Inflammatory macrophage (primary cell): ENCODE measurements at regions not wholly inside any gene's neighbourhood (a gene's known extent, or its start where the extent isn't known, plus 50 kb on each side); places are given as distances from the start of the nearest gene placed in this dataset.

ENCODE experiments used
- DNase-seq, 2 donors: peaks; one replicate each; pipeline ENCODE4 v3.0.0-alpha.2; 2020 to 2022

DNA sequence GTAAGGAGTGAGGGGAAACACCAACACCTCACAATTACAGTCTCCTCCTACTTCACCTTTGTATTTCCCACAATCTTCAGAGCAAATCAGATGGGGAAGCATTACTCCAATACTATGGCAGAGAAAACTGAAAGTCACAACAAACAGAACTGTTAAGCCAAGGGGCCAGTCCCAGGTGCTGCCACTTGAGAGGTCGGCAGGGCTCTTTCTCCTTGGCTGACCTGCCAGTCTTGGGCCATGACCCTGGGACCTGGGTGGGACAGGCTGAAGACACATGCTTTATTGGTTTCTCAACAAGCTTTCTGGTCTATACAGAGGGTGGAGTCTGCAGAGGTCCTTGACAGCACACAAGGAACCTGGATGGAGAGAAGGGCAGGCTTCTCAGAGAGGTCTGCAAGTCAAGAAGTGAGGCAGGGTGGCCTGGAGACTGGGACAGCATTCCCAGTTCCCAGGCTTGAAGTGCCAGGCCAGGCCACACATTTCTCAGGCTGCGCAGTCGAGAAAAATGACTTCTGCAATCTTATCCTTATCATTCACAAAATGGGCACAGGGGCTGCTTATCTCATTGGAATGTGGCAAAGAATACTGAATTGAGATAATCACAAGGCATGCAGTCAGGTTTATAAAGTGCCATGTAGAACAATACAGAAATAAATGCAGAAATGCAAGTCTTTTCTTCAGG lies 301.0 kb downstream of the CXCL12 start:
- DNase-seq: no peak

DNA sequence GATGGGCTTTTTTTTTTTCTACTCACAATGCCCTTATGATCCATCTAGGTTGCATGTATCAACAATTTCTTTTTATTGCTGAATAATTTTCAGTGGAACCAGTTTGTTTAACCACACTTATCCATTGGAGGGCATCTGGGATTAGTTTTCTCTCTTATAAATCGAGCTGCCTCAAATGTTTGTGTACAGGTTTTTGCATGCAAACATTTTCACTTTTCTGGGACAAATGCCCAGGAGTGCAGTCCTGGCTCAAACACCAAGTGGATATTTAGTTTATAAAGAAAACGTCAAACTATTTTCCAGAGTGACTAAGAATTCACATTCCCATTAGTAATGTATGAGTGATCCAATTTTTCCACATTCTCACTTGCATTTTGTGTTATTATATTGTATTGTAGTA lies 313.4 kb downstream of the CXCL12 start:
- DNase-seq: no peak

DNA sequence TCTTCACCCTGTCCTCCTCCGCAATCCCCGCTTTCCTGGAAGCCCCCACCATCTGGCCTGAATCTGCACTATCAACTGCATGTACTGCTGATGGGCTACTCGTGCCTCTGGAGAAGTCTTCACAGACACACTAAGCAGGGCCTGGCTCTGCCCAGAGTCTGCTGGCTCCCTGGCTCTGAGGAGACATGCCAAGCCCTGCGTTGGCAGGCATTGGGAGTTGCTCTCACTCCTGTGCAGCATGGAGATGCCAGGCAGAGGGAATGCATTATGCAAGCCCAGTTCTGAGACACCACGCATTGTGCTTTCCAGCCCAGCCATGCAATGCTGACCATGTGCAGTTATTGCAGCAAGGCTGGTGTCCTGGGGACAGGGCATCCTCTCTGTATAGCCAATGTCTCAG lies 314.6 kb downstream of the CXCL12 start:
- DNase-seq: no peak

DNA sequence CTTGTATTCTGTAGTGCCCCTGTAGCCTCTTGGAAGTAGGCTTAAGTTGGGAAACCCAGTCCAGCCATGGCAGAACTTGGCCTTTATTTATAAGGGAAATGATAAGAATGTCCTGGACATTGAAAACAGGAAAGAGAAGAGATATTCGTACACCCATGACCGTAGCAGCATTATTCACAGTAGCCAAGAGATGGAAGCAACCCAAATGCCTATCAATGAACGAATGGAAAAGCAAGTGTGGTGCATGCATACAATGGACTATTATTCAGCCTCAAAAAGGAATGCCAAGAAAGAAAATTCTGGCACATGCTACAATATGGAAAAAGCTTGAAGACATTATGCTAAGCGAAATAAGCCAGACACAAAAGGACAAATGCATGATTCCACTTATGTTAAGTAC lies 315.3 kb downstream of the CXCL12 start:
- no peak for DNase-seq

DNA sequence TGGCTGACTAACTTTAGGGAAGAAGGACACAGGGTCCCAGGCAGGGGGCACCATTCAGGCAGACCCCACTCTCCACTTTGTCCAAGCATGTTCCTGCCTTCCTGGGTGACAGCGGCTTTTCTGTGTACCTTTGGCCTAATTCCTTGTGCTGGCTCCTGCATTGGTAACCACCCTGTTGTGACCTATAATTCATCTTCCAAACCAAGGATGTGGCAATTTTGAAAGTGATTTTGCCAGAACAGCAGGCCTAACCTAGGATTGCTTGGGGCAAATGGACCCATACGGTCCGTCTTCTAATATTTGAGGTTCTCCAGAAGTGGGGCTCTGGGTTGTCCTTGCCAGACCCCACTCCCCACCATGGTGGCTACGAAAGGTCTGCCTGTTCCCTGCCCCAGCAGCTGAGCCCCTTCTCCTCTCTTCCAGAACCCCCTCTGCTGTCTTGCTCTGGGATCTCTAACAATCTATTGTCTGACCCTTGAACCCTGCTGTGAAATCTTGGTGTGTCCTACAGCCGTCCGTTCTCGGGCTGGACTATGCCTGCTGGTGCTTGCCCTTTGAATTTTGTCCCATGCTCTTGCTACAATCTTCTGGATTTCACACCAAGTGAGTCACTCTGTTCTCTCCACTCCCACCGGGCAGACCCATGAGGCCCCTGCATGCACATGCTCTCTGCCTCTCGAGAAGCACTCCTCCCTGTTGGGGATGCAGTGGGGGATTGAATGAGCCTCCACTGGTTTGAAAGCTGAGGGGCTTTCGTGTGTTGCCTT lies 316.0 kb downstream of the CXCL12 start:
- no peak for DNase-seq

DNA sequence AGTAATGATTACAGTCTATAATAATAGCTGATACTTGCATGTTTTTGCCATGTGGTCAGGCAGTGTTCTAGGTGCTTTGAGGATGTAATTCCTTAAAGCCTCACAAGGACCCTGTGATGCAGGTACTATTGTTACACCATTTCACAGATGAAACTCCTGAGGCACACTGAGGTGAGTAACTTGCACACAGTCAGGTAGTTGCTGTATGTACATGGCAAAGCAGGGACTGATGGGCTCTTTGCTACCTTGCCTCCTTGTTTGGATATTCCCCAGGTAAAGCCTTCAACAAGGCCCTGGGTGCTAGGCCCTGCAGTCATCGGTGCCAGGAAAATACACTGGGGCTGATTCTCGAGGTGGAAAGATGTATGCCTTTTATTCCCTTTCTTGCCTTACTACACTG lies 317.5 kb downstream of the CXCL12 start:
- DNase-seq: no peak

DNA sequence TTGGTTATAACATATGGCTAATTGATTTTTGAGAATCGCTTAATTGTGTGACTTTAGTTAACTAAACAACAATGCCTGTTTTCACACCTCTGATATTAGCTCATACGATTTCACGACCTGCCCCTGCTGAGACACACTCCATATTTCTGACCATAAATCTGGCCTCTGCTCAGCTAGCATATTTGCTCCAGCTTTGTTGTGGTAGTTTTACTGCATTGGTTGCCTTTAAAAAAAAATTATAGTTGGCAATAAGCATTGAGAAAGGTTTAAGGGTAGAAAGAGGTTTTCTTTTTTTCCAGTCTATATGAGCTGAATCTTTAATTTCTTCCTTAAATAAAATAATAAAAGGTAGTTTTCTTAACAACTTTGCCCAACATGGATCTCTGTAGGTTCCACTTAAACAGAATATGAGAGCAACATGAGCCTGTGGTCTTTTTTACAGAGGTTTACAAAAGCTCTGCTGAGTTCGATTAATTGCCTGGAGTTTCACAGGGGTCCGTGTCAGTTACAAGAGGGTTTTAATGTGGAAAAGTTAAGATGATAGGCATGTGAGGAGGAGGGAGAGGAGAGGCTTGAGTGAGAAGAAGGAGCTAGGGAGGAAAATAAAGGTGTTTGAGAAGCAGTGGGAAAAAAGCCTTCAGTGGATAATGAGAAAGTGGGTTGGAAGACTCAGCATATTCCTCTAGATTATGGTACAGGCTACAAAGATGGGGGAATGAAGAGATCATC lies 318.2 kb downstream of the CXCL12 start:
- DNase-seq: no peak

DNA sequence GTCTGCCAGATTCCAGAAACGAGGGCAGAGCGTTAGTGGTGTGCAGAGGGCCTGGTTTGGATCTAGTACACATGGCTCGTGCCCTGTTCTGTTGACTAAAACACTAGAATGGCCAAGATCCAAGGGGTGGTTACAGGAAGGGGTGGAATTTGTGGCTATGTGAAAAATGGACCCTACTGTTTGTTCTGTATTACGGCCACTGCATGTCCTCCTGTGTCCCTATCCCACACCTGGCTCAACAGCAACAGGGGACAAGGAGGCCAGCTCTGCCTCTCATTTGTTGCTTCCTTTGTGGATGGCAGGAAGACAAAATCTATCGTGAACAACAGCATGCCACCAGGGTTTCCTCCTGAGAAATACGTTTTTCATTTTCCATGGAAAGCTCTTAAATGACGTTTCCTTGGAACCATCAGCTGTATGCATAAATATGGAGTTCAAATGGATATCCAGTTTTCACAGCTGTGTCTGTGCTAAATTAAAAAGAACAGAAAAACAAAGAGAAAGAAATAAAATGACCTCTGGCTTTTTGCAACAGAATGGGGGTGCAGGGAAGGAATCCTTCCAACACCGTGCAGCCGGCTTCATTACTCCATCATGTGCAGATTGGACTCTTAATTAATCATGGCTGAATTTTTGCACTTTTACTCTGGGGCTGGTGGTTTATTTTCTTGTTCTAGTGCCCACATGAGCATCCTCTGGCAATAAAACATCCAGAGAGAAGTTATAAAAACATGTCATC lies 318.9 kb downstream of the CXCL12 start:
- no peak for DNase-seq

DNA sequence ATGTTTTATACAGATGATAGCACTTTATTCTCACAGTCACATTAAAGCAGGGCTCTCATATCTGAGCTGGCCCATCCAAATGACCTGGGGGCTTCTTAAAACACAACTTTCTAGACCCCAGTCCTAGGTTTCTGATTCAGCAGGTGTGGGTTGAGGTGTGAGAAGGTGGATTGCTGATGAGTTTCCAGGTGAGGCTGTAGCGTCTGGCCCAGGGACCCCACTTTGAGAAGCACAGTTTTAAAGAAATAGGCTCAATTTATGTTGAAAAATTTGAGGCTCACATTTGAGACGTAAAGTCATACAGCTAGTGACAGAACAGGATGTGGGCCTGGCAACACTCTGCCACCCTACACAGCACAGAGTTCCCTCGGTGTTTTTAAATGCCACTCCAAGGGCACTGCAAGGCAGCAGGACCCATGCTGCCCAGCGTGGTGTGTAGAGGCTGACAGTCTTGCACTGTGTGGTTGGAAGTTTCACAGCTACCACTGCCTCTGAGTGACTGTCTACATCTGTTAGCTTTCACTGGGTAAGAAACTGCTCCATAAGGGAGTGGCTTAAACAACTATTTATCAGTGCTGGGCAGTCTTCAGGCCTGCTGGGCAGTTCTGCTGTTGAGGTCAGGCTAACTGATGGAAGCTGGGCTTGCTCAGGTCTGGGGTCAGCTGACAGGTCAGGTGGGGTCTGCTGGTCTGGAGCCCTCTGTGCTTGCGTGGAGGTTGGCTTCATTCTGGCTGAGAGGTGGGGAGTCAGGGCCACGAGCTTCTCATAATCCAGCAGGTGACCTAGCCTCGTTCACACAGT lies 319.7 kb downstream of the CXCL12 start:
- no peak for DNase-seq

DNA sequence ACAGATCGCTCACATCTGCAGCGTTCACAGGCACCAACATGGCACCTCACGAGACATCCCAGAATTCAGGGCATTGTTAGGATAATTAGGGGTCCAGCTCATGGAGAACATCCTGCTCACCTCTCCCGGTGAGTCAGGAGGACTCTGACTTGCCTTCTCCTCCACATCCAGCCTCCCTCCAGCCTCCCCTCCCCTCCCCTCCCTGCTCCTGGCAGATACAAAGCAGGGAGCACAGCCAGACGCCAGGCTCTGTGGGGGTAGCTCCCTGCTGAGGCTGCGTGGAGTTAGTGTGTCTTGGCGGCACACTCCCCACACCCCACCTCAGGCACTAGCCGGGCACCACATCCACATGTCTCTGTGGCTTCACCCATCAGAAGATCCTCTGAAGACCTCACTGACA lies 320.6 kb downstream of the CXCL12 start:
- no peak for DNase-seq

DNA sequence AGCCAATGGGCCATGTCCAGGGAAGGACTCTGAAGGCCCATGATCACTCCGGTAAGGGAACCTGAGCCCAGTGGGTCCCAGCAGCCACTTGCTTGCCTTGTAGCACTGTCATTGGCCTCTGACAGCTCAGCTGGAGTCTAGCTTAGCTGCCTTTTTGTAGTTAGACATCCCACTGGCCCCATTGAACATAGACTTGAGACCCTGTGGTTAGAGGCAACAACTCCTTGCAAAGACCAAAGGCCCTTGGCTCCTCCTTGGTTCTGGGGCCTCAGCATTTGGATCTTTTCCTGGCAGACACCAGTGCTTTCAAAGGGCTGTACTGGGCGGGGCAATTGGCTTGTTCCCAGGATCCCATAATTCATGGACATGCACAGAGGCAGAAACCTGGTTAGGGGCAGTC lies 321.2 kb downstream of the CXCL12 start:
- no peak for DNase-seq

DNA sequence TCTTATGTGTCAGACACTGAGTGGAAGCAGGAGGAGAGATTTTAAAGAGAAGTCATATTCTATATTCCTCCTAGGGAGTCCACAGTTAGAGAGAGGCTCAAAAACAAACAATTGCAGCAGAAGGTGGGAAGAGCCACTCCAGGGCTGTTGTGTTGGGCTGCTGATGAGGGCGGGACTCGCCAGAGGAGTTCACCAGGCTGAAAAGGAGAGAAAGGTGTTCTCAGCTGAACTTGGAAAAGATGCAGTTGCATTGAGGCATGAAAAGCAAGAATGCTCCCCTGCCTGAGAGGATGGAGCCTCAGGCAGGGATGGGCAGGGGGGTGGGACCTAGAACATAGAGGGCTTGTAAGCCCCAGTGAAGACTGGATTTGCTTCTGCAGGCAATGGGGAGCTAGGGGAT lies 324.2 kb downstream of the CXCL12 start:
- DNase-seq: no peak

DNA sequence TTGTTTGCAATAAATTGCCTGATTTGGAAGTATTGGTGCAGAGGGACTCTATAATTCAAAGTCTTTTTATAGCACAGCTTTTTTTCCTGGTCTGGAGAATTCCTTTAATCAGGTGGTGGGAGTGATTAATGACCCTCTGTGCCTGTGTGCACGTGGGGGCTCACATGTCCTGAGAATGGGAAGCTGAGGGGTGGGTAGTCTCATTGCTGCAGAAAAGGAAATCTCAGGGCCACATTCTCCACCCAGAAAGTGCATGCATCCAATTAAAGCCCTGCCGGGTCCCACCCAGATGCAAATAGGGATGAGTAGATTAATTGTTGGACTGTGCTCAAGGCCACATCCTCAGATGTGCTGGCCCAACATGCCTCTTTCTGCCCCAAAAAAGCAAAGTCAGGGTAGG lies 324.7 kb downstream of the CXCL12 start:
- no peak for DNase-seq

DNA sequence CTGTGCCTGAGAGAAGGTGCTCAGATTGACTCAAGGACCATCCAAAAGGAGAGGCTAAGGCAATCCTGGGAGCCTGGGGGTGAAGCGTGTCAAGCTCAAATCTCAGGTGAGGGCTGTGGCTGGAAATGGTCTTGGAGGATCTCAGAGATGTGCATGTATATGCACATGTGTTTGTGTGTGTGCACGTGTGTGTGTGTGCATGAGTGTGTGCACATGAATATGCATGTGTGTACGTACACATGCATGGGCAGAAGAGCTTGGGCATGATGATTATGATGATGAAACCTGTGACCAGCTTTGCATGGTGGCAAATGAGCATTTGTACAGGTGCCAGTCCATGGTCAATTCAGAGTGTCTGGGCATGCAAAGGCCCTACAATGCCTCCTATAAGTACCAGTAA lies 326.6 kb downstream of the CXCL12 start:
- DNase-seq: no peak

DNA sequence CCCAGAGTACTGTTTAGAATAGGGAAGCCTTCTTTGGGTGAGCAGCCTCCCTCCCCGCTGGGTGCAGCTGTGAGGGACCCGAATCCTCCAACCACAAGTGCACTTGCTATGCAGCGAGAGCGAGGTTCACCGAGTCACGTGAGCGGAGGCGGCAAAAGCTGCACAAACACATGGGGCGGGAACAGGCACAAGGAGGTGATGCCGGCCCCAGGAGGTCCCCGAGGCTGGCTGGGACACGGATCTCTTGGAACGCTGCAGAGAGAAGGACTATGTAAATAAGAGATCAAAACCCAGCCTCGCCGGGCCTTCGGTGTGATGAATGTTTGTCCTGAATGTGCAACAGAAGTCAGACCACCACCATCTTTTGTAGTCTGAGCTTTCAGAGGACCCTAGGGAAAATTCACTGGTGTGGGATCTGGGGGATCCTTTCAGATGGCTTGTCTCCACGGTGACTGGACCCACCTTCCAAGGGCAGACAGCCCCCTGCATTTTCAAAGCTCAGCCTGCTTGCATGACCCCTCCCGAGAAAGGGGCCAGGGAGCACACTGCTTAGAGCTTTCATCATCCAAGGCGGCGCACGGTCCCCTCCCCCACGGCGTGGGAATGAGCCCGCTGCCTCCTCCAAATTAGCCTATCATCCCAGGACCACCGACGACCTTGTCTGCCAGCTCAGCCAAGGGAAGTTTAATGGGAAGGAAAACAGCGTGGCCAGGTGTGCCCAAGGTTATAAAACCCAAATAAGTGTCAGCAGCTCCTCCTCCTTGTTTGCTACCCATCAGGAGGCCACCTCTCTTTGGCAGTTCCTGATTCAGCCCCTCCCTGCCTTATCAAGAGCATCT lies 327.7 kb downstream of the CXCL12 start:
- no peak for DNase-seq

DNA sequence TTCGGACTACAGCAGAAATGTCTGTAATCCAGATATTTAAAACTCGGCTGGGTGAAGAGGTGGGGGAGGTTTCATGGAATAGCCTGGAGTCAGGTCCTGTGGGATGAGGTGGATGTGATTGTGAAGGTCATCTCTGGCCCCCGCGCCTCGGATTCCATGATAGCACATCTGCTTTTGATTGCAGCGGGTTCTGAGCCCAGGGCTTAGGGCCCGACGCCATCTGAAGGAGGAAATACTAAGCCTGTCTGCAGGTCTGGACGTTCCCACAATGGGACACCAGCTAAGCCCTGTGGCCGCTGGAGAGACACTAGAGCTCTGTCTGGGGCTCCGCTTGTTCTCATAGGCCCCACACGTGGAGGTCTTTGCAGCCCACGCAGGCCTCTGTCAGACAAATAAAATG lies 328.7 kb downstream of the CXCL12 start:
- no peak for DNase-seq

DNA sequence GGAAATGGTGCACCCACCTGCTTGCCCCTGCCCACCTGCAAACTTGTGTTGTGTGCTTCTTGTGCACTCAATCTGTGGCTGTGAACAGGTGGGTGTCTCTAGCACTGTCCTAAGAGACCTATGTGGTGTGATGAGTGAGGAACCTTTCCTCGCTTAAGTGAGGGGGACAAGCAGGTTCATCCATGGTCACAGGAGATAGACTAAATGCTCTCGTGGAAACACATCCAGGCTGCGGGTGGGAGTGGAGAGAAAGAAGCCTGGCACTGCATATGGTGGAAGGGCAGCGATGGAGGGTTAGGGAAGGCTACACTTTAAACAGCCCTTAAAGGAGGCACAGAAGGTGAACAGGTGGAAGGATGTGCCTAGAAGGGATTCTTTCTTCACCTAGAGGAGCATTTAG lies 330.9 kb downstream of the CXCL12 start:
- no peak for DNase-seq

DNA sequence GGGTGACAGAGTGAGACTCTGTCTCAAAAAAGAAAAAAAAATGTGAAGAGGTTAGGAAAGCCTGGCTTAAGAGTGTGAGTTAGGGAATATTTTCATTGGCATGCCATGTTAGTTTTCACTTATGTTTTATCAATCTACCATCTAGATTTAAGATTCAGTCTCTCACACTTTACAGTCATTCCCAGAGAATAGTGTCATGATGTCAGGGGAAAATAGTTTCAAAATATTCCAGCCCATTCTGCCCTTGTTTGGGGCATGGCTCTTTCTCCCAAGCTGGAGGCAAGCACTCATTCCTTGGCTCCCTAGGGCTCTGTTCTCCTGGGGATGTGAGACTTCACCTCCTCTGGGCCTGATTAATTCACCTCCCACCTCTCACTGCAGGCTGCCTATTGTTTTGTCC lies 331.5 kb downstream of the CXCL12 start:
- DNase-seq: no peak

DNA sequence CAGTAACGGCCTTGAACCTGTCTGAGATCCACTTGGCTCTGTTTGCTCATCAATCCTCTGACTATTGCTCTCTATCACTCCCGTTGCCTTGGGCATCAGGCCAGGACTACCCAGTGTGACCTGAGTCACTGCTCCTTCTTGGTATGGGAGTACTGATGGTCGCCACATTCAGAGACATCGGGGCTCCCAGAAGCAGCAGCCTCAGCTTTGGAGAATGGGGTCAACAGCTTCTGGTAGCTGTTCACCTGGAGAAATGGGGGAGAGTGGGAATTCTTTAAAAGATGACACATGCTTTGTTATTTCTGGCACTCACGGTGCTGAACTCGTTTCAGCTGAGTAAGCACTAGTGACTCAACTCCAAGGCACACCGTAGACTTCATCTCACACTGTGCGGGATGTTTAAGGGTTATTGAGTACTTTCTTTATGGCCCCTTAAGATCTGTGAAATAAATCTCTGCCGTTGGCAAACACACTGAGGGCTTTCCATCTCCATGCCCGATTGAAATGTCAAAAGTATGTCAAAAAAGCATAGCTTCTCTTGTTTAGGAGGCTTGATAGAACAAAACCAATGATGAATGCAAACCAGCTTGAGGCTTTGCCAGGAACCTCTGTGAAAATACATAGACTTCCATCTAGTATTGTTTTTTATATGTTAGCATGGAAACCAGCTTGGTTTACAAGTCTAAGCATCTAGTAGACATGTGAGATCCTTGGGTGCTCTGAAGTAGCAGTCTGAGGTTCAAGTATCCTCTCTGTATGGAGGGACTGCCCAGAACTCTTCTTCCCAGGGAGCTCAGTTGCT lies 333.1 kb downstream of the CXCL12 start:
- no peak for DNase-seq

DNA sequence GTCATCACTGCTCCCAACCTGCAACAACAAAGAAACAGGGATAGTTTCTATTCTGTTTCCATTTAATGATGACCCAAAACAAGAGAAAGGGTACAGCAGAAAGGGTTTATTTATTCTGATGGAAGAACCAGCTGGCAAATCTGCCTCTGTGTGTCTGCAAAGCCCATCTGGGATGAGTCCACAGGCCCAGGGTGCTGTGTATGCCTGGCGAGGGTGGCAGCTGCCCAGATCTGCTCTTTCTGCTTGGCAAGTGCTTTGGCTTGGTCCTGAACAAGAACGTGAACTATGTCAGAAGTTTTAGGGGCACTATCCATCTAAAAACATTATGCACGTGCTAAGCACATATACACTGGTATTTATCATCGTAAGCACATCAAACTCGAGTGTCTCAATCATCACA lies 333.8 kb downstream of the CXCL12 start:
- DNase-seq: no peak
